Kidney (tissue), 13 donors: ENCODE measurements at regions not wholly inside any gene's neighbourhood (a gene's known extent, or its start where the extent isn't known, plus 50 kb on each side); places are given as distances from the start of the nearest gene placed in this dataset.

Experiments used
- DNase-seq, 5 donors: peaks; one replicate each; pipeline ENCODE4 v3.0.0-alpha.2; 2013 to 2020
- FAIRE-seq: peaks from 2 replicates; lab custom pipeline; 2012; peaks lifted over from hg19 to GRCh38; lab: Jason Lieb, UNC
- H3K27ac ChIP-seq, 2 donors: one replicate each; pipeline ENCODE4 v1.7.0; 2013; ENCODE audit warnings: low read depth in 2 of 2, low read length in 2 of 2, inconsistent platforms in 1 of 2
- H3K27me3 ChIP-seq: one replicate; pipeline ENCODE4 v1.7.1; 2013; ENCODE audit warnings: low read length, inconsistent platforms; ENCODE audit not compliant: control insufficient read depth, insufficient read depth
- H3K36me3 ChIP-seq, 3 donors: one replicate each; pipeline versions ENCODE4 v1.7.0 to v1.7.1; 2013; ENCODE audit warnings: low read length in 3 of 3, control low read depth in 1 of 3, inconsistent platforms in 1 of 3; ENCODE audit not compliant: insufficient read depth in 3 of 3, control insufficient read depth in 2 of 3
- H3K4me1 ChIP-seq, 3 donors: one replicate each; pipeline versions ENCODE4 v1.7.0 to v1.7.1; 2013; ENCODE audit warnings: low read length in 3 of 3, inconsistent platforms in 1 of 3, low read depth in 1 of 3; ENCODE audit not compliant: control insufficient read depth in 2 of 3, insufficient read depth in 2 of 3
- H3K4me3 ChIP-seq, 3 donors: one replicate each; pipeline versions ENCODE4 v1.7.0 to v1.8.1; 2013; ENCODE audit warnings: low read length in 3 of 3, control low read depth in 1 of 3, inconsistent platforms in 1 of 3
- H3K9ac ChIP-seq, 3 donors: one replicate each; pipeline versions ENCODE4 v1.7.0 to v1.7.1; 2013; ENCODE audit warnings: low read length in 3 of 3, control low read depth in 1 of 3, inconsistent platforms in 1 of 3
- H3K9me3 ChIP-seq, 3 donors: one replicate each; pipeline versions ENCODE4 v1.7.0 to v1.7.1; 2013; ENCODE audit warnings: low read length in 3 of 3, control low read depth in 1 of 3, inconsistent platforms in 1 of 3; ENCODE audit not compliant: control insufficient read depth in 2 of 3, insufficient read depth in 1 of 3
- CTCF ChIP-seq: IDR thresholded peaks from 3 replicates; pipeline ENCODE4 v1.5.1; 2012; ENCODE audit warnings: mild to moderate bottlenecking, moderate library complexity, borderline replicate concordance; ENCODE audit not compliant: insufficient read depth; ENCODE audit errors: extremely low read depth
- intact Hi-C: fragments of 100-400 bp; cut with DNase I; formaldehyde crosslinking; loops from one replicate; pipeline ENCODE4 v1.11.1; 2022
- donor health status: control.
- donor health status: control.
- donor health status: control.
- donor health status: control.
- donor health status: control.
- donor health status: DM: yes; HTN: yes; CAD: no.
- donor health status: Normal renal cell carcinoma (clear cell type).

- DNase-seq (peak; percentile 87 to 97 (median 91)), FAIRE-seq (no peak)
- peak; percentile 95 for TF ChIP-seq CTCF
- no peaks in the 10 kb centered on the region for H3K9me3 ChIP-seq
- H3K36me3 ChIP-seq = no peaks in the 10 kb centered on the region
- H3K9ac ChIP-seq = peak overlapping the region in 2 of 3 donors; percentile 8 to 62
- no peak overlapping the region for H3K27ac ChIP-seq
- intact Hi-C loops = loop anchor here (5.0 kb wide), 1 partner anchor 242 kb away; no protein-coding TSS in a partner anchor
- H3K4me3 ChIP-seq = peak overlapping the region; percentile 15 to 51 (median 50)
- H3K27me3 ChIP-seq = no peaks in the 10 kb centered on the region
- H3K4me1 ChIP-seq = peaks cover 0 to 9% (median 0%) of the 10 kb centered on the region in 3 donors
Measured at GRCh38 chr13:97109841-97110492, 112.2 kb upstream of the MBNL2 start.

- no peak for FAIRE-seq
- H3K9ac ChIP-seq = no peak overlapping the region
- peaks cover 0 to 12% (median 0%) of the 10 kb centered on the region in 3 donors for H3K4me1 ChIP-seq
Measured at GRCh38 chr13:97110936-97111335, 111.2 kb upstream of the MBNL2 start.

DNA sequence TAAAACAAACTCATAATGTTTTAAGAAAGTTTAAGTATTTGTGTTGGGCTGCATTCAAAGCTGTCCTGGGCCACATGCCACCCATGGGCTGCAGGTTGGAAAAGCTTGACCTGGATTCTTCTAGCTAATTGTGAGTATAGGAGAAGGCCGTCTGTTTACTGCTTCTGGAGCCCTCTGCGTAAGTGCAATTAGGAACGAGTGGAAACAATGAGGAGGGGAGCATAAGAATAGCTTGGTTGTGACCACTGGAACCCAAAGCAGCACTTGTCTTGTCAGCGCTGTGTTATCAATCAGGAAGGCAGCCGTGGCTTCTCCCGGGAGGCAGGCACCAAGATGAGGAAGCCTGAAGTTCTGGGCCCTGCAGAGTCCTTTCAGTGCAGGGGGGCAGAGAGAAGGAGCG is 110.4 kb upstream of the MBNL2 start:
- no peak for TF ChIP-seq CTCF
- Histone ChIP-seq H3K36me3 (no peaks in the 10 kb centered on the region), H3K27me3 (no peaks in the 10 kb centered on the region), H3K4me3 (no peak overlapping the region), H3K27ac (no peak overlapping the region), H3K4me1 (peaks cover 0 to 15% (median 0%) of the 10 kb centered on the region in 3 donors), H3K9me3 (no peaks in the 10 kb centered on the region), H3K9ac (no peak overlapping the region)
- FAIRE-seq = no peak
- intact Hi-C loops = loop anchor here (5.0 kb wide), 1 partner anchor 241 kb away; no protein-coding TSS in a partner anchor
- no peak for DNase-seq

More at GRCh38 chr13:97110936-97111335, 111.2 kb upstream of the MBNL2 start:
- no peak for DNase-seq
- no peaks in the 10 kb centered on the region for H3K36me3 ChIP-seq
- no peak for TF ChIP-seq CTCF
- no peaks in the 10 kb centered on the region for H3K27me3 ChIP-seq
- H3K27ac ChIP-seq = no peak overlapping the region
- no peaks in the 10 kb centered on the region for H3K9me3 ChIP-seq
- intact Hi-C loops = loop anchor here (5.0 kb wide), 1 partner anchor 241 kb away; no protein-coding TSS in a partner anchor
- H3K4me3 ChIP-seq = no peak overlapping the region
